Fibroblast of lung (primary cell): ENCODE measurements at regions not wholly inside any gene's neighbourhood (a gene's known extent, or its start where the extent isn't known, plus 50 kb on each side); places are given as distances from the start of the nearest gene placed in this dataset.

Source experiments
- DNase-seq, 2 donors: peaks; one replicate each; pipeline versions ENCODE4 v3.0.0 to v3.0.0-alpha.2; 2010; ENCODE audit warnings: low read depth in 2 of 2
- H2AFZ ChIP-seq: 2 replicates; pipeline ENCODE4 v1.5.1; 2012; ENCODE audit warnings: low read length, control low read depth, inconsistent platforms
- H3K27ac ChIP-seq: 2 replicates; pipeline ENCODE4 v1.5.1; 2011; ENCODE audit warnings: low read length, control low read depth; ENCODE audit not compliant: insufficient read depth
- H3K27me3 ChIP-seq: 2 replicates; pipeline ENCODE4 v1.5.1; 2011; ENCODE audit warnings: mild to moderate bottlenecking, low read length; ENCODE audit not compliant: control insufficient read depth, insufficient read depth
- H3K36me3 ChIP-seq: 2 replicates; pipeline ENCODE4 v1.5.1; 2011; ENCODE audit warnings: low read length; ENCODE audit not compliant: control insufficient read depth, insufficient read depth
- H3K4me1 ChIP-seq: 2 replicates; pipeline ENCODE4 v1.5.1; 2011; ENCODE audit warnings: low read length; ENCODE audit not compliant: control insufficient read depth, insufficient read depth; ENCODE audit errors: extremely low read depth
- H3K4me2 ChIP-seq: 2 replicates; pipeline ENCODE4 v1.5.1; 2011; ENCODE audit warnings: low read length, control low read depth; ENCODE audit not compliant: insufficient read depth; ENCODE audit errors: extremely low read depth
- H3K4me3 ChIP-seq, 4 experiments: fragments of 200-600 bp in 1 of 4; sonication (generic) in 1 of 4; replicated peaks in 1 of 4; 2 replicates each; pipeline ENCODE4 v1.5.1; 2011 to 2016; ENCODE audit warnings: low read length in 4 of 4, low read depth in 3 of 4, mild to moderate bottlenecking in 3 of 4, control low read depth in 2 of 4, inconsistent platforms in 1 of 4, mixed read lengths in 1 of 4; ENCODE audit not compliant: insufficient read depth in 1 of 4; ENCODE audit errors: control extremely low read depth in 1 of 4
- H3K79me2 ChIP-seq: 2 replicates; pipeline ENCODE4 v1.5.1; 2012; ENCODE audit warnings: mild to moderate bottlenecking, low read length, inconsistent platforms; ENCODE audit not compliant: control insufficient read depth, insufficient read depth
- H3K9ac ChIP-seq: 2 replicates; pipeline ENCODE4 v1.5.1; 2011; ENCODE audit warnings: mild to moderate bottlenecking, low read length, control low read depth; ENCODE audit not compliant: insufficient read depth
- H3K9me3 ChIP-seq: 2 replicates; pipeline ENCODE4 v1.5.1; 2012; ENCODE audit warnings: low read depth, low read length; ENCODE audit not compliant: control insufficient read depth, insufficient read depth
- H4K20me1 ChIP-seq: 2 replicates; pipeline ENCODE4 v1.5.1; 2011; ENCODE audit warnings: low read length; ENCODE audit not compliant: control insufficient read depth, insufficient read depth; ENCODE audit errors: extremely low read depth
- EZH2 ChIP-seq: IDR thresholded peaks from 2 replicates; pipeline ENCODE4 v1.5.1; 2012; ENCODE audit warnings: low read length, control low read depth, mild to moderate bottlenecking; ENCODE audit errors: missing control alignments
- TF ChIP-seq, protein P1 (sequence below), 2 donors: IDR thresholded peaks in 1 of 2; conservative IDR thresholded peaks in 1 of 2; 1 replicate in 1 of 2; 2 replicates in 1 of 2; pipeline ENCODE4 v1.5.1; 2011 to 2012; ENCODE audit warnings: low read length in 2 of 2, control low read depth in 1 of 2, inconsistent platforms in 1 of 2, low read depth in 1 of 2, mild to moderate bottlenecking in 1 of 2

- no peaks in the 10 kb centered on the region for H3K9me3 ChIP-seq
- H3K27me3 ChIP-seq: no peaks in the 10 kb centered on the region
- TF ChIP-seq, protein P1, sequence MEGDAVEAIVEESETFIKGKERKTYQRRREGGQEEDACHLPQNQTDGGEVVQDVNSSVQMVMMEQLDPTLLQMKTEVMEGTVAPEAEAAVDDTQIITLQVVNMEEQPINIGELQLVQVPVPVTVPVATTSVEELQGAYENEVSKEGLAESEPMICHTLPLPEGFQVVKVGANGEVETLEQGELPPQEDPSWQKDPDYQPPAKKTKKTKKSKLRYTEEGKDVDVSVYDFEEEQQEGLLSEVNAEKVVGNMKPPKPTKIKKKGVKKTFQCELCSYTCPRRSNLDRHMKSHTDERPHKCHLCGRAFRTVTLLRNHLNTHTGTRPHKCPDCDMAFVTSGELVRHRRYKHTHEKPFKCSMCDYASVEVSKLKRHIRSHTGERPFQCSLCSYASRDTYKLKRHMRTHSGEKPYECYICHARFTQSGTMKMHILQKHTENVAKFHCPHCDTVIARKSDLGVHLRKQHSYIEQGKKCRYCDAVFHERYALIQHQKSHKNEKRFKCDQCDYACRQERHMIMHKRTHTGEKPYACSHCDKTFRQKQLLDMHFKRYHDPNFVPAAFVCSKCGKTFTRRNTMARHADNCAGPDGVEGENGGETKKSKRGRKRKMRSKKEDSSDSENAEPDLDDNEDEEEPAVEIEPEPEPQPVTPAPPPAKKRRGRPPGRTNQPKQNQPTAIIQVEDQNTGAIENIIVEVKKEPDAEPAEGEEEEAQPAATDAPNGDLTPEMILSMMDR (conservative IDR thresholded peaks at IDR 0.05 in 1 of 2, IDR thresholded peaks at IDR 0.05 in 1 of 2; ENCODE audit: low read depth in 1 of 2, low read length in 2 of 2): no peak
- TF ChIP-seq EZH2: no peak
- H4K20me1 ChIP-seq: no peaks in the 10 kb centered on the region
- no peak overlapping the region for H2AFZ ChIP-seq
- no peak for DNase-seq
- no peak overlapping the region for H3K4me3 ChIP-seq
- H3K4me1 ChIP-seq: no peaks in the 10 kb centered on the region
- no peak overlapping the region for H3K27ac ChIP-seq
- H3K79me2 ChIP-seq: no peaks in the 10 kb centered on the region
- H3K36me3 ChIP-seq: no peaks in the 10 kb centered on the region
- no peak overlapping the region for H3K4me2 ChIP-seq
- H3K9ac ChIP-seq: no peak overlapping the region
These were observed 70.1 kb upstream of the FAM204A start for GRCh38 chr10:118412132-118412760.

GRCh38 chr10:118409295-118409694, 67.2 kb upstream of the FAM204A start:
- H2AFZ ChIP-seq: no peak overlapping the region
- H3K4me3 ChIP-seq: no peak overlapping the region
- no peaks in the 10 kb centered on the region for H3K9me3 ChIP-seq
- no peak for TF ChIP-seq EZH2
- TF ChIP-seq, protein P1 (conservative IDR thresholded peaks at IDR 0.05 in 1 of 2, IDR thresholded peaks at IDR 0.05 in 1 of 2; ENCODE audit: low read depth in 1 of 2, low read length in 2 of 2): no peak
- DNase-seq: no peak
- no peak overlapping the region for H3K4me2 ChIP-seq
- H3K27me3 ChIP-seq: no peaks in the 10 kb centered on the region
- H3K36me3 ChIP-seq: no peaks in the 10 kb centered on the region
- H3K4me1 ChIP-seq: no peaks in the 10 kb centered on the region
- no peak overlapping the region for H3K9ac ChIP-seq
- H3K27ac ChIP-seq: no peak overlapping the region
- H4K20me1 ChIP-seq: no peaks in the 10 kb centered on the region
- H3K79me2 ChIP-seq: no peaks in the 10 kb centered on the region

DNA sequence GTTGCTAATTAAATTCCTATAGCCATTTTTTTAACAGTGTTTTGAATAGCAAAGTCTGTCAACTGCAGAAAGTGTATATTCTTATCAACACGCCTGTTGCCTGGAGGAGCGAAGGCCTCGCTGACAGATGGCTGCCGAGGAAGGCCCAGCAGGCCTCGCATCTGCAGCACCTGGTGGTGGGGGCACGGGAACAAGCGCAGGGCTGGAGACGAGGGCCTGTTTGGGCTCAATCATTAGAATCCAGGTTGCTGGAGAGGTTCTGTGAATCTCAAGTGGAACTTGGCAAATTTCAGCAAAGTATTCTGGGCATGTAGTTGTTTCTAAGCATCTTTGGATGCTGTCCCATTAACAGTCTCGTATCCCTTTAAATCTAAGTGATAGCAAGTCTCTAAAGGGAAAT, 66.1 kb upstream of the FAM204A start:
- Histone ChIP-seq H3K27ac (no peak overlapping the region), H3K9ac (no peak overlapping the region), H3K4me1 (no peaks in the 10 kb centered on the region), H4K20me1 (no peaks in the 10 kb centered on the region), H3K36me3 (no peaks in the 10 kb centered on the region), H3K9me3 (no peaks in the 10 kb centered on the region), H3K4me3 (no peak overlapping the region), H3K79me2 (no peaks in the 10 kb centered on the region), H3K4me2 (no peak overlapping the region), H2AFZ (no peak overlapping the region), H3K27me3 (no peaks in the 10 kb centered on the region)
- TF ChIP-seq EZH2: no peak
- TF ChIP-seq, protein P1 (conservative IDR thresholded peaks at IDR 0.05 in 1 of 2, IDR thresholded peaks at IDR 0.05 in 1 of 2; ENCODE audit: low read depth in 1 of 2, low read length in 2 of 2): no peak
- no peak for DNase-seq
